DMS114 treated with DMSO at 0.1 percent for 48 hours (cell line): ENCODE measurements at regions not wholly inside any gene's neighbourhood (a gene's known extent, or its start where the extent isn't known, plus 50 kb on each side); places are given as distances from the start of the nearest gene placed in this dataset.

Experiments
- DNase-seq: peaks from one replicate; lab custom pipeline; 2025; ENCODE audit not compliant: unreplicated experiment; lab: John Stamatoyannopoulos, UW

DNA sequence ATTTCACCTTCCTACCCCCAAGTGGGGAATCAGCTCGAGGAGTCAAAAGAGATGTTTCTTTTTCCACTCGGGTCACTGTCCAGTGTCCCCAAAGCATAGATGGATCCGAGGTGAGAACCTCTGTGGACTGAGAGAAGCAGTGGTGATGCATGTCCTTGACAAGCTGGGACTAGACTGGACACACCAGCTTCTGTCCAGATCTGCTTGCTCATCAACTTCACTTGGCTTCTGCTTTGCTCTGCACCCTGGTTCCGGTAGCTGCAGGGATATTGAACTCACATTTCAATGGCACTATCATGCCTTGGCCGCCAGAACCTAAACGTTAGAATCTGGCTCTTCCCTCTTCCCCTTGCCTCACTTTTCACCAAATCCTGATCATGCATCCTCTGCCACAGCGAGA, 50.3 kb upstream of the CXCL12 start:
- DNase-seq = no peak

DNA sequence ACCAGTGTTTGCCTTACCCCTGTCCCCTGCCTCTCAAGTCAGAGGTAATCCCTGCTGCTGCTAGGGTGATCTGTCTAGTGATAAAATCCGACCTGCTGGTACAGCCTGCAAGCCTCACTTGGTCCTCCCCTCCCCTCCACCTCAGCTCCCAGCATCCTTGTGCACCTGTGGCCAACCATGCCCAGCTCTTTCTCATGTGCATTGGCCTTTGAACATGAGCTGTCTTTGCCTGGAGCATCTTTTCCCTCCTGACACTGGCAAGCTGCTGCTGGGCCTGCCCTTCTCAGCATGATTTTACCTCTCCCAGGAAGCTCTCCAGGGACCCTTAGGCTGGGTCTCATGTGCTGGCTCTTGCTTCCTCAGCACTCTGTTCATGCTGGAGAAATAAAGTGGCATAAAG, 51.3 kb upstream of the CXCL12 start:
- DNase-seq = no peak

DNA sequence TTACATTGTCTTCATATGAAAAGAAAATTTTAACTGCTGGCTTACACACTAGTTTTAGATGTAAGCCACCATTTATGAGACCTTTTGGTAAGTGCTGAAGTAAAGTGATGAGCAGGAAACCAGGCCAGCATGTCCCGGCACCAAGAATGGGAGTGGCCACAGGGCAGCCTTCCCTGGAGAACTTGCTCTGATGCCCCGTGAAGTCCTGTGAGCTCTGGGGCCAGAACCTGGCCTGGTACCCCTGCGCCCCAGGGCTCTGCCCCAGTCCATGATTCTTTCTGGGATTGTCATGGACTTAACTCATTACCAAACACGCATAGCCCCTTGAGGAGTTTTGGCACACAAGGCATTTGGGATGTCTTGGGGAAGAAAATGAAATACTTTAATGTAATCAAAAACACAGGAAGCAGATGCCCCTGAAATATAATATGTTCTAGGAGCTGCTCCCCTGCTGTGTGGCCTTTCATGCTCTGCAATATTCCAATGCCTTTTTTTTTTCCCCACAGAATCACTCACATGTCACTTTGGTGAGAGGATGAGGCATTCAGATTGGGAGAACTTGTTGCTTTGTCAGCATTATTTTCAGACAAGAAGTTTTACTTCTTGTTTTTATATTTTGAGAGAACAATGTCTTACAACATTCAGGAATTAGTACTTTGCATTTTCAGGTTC, 53.1 kb upstream of the CXCL12 start:
- no peak for DNase-seq

DNA sequence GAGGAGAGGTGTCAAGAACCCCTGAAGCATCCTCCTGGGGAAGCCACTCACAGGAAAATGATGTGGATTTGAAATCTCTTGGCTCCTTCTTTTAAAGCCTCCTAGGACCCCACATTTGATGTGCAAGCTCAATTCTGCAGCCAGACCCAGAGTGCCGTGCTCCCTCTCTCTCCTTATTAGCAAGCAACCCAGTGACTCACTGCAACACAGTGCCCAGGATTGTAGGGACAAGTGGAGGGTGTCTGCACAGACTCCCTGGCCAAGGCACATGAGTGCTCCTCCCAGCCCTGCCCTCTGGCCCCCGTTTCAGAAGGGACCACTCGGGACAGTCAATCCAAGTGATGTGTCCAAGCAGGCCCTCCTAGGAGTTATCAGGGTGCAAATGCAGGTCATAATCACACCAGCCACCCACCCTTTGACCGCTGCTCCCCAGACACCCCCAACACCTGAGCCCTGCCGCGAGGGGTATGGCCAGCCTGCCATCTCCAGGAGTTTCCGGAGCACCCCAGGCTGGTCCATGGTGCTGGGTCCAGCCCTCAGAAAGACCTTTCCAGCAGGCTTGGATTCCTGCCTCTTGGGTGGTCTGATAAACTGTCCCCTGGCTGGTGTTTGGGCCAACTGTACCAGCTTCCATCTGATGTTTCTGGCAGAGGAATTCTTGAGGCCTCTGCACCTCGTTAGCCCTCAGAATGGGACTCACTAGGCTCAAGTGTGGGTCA, 54.5 kb upstream of the CXCL12 start:
- no peak for DNase-seq

DNA sequence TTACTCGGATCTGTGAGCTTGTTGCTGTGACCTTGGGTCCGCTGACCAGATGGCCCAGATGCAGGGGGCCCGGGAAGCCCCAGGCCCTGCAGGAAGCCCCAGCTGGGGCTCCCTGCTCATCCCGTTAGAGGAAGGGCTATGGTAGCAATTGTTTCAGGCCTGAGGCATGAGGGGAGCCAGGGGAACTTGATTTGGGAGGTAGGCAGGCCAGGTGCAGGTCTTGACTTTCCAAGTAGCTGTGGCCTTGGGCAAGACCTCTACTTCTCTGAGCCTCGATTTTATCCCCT, 55.0 kb upstream of the CXCL12 start:
- no peak for DNase-seq

DNA sequence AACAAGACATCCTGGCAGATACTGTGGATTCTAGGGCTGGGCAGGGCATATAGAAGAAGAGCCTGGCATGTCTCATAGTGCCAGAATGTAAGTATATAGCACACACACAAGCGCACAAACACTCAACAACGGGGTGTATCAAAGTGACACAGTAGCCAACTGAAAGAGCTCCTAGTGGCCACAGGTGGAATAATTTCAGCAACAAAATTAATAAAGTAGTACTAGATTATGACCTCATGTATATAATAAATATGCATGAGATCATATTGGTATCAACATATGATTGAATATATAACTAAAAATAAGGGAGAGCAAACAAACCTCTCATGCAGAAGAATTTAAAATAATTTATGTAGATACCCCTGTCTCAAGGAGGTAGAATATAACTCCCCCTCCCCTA, 72.4 kb upstream of the CXCL12 start:
- DNase-seq = no peak

DNA sequence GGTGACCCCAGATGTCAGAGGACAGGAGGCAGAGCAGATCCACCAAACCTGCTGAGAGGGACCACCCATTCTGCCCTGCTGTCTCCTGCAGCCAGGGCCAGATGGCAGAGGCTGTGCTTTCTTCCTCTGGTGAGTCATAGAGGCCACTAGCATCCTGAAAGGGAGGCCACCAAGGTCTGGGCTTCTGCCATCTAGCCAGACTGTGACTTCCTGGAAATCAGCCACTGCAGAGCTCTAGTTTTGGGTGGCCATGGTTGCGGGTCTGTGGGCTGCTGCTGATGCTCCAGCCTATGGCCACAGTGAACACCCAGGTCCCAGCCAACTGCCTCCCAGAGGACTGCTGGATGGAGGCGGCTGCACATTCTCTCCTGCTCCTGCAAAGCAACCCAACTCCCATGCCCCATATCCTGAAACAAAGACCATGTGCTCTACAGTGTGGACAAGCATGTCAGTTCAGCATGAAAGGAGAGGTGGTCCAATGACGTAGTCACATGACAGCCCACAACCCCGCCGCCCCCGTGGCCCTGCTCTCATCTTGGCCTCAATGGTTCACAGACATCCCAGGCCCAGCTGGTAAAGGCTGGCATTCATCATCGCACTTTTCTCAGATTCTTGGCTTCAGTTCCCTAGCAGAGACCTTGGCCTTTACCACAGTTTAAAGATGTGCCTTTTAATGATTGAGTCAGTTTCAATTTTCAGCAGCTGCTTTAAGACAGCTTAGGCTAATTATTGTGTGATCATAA, 73.9 kb upstream of the CXCL12 start:
- no peak for DNase-seq

DNA sequence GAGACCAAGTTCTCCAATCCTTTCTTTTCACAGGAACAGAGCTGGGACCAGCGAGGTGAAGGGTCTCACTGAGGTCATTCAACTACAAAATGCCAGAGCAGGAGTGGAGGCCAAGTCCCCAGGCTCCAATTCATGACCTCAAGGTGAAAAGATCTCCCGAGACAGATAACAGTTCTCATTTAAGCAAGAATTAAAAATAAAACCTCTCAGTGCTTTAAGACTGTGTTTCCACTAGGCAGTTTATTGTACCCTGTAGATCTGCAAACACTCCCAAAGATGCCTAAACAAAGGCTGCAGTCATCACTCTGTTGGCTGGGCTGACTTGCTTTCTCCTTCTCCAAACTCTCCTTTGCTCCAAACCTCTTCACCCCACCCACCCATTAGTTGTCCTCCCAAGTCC, 74.8 kb upstream of the CXCL12 start:
- no peak for DNase-seq

DNA sequence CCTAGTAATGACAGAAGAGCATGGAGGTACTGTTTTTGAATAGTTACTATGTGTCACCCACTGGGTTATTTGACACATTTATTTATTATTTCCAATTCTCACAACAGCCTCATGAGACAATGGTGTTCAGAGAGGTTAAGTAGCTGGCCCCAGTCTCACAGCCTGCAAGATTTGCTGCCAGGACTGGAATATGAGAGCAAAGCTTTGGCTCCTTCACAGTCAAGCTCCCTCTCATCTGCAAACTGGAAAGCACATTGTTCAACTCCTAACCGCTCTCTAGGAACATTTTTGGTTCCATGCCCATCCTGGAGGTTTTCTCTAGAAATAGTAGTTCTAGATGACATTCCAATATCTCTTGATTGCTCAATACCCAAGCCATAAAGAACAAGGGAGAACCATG, 75.5 kb upstream of the CXCL12 start:
- no peak for DNase-seq

DNA sequence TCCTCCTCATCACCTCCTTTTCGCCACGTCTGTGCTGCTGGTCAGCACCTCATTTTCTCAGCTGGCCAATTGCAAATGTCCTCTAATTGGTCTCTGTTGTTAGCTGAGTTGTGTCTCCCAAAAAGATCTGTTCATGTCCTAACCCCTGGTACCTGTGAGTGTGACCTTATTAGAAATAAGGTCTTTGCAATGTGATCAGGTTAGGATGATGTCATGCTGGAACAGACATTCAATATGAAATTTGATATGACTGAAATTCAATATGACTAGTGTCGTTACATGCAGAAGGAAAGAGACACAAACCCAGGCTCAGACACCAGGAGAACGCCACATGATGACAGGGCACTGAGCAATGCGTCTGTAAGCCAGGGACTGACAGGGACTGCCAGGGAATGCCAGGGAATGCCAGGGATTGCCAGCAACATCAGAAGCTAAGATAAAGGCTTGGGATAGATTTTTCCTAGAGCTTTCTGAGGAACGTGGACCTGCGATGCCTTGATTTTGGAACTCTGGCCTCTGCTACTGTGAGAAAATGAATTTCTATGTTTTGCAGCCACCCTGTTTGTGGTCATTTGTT, 77.5 kb upstream of the CXCL12 start:
- DNase-seq = no peak

DNA sequence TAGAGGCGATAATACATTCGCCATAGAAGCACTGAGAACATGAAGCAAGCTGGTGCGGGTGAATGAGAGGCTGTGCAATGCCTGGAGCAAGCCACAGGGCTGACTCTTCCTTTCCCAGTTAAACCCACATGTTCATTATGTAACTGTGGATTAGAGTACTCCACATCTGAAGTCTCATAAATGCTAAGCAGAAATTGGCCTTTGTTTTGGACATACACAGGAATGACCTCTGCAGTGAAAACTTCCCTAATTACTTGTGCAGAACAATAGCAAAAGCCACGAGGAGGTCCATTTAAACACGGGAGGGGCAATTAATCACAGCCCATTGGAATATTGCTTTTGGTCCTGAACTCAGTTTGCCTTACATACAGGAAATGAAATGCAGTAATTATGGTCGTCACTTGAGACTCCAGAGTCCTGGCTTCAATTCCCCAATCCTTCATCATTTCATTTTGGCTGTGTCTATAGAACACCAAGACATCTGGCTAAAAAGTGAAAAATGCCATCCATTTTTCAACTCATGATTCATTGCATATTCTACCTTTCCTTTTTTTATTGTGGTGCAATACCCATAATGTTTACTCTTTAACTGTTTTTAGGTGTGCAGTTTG, 78.7 kb upstream of the CXCL12 start:
- no peak for DNase-seq

DNA sequence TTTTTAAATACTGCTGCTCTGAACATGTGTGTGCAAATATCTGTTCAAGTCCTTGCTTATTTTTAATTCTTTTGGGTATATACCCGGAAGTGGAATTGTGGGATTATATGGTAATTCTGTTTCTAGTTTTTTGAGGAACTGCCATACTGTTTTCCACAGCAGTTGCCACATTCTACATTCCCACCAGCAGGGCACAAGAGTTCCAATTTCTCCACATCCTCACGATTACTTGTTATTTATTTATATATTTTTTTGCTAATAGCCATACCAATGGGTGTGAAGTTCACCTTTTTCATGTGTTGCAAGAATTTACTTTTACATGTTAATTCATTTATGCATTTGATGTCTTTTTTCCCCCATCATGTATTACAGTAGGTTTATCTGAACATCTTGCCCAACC, 79.6 kb upstream of the CXCL12 start:
- no peak for DNase-seq

DNA sequence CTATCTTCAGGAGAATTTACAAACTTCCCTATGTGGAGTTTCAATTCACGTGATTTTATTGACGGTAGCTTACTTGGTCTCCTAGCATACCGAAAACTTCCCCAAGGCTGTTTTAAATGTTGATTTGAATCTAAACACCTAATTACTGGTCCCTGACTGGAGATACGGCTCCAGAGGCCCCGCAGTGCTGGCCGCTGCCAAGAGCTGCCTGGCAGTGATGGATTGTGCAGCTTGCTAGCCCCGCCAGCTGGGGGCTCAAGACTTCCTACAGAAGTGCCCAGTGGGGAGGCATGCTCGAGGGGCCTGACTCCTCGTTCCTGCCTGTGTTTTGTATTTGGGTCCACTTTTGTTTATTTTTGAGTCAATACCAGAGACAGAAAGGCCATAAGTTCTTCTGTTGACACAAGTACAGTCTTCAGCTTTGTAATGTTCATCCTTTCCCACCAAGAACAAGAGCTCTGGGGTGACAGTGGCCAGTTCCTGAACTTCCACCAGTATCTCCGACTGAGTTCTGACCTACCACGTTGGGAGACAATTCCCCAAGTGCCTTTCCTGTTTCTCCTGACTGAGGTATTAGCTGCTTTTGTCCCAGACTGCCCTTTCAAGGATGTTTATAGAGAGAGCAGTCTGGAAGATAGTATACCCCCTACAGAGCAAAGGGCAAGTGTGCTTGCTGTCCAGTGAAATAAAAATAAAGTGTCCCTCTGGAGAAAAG, 80.7 kb upstream of the CXCL12 start:
- DNase-seq = no peak

DNA sequence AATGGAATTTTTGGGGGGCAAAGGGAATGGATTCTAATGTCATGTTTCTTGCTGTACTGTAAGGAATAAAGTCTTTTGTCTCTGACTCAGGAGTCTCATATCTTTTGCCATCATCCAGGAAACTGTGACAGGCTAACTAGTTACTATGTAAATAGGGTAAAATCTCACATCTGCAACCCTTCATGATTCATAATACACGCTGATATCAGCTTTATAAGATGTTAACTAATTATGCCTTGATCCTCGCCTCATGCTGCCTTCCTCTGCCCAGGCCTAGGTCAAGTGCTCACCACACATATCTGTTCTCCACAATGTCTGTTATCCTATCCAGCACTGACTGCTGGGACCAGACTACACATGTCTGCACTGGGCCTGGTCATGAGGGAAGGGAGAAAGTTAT, 81.3 kb upstream of the CXCL12 start:
- DNase-seq = no peak

DNA sequence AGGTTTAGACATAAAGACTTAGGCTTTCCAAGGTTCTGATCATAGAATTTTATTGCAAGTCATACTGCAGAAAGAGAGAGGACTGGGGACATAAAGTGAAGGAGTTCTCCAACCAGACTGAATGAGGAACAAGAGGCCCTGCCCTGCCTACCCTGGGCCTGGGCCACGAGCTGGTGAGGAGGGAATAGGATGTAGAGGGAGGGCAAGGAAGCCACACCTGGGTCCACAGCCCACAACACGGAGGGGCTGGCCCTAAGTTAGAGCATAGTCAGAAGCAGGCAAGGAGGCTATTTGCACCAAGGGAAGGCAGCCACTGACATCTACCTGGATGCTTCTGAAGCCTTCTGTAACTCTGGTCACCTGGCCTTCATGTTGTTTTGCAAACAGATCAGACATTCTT, 82.2 kb upstream of the CXCL12 start:
- no peak for DNase-seq

DNA sequence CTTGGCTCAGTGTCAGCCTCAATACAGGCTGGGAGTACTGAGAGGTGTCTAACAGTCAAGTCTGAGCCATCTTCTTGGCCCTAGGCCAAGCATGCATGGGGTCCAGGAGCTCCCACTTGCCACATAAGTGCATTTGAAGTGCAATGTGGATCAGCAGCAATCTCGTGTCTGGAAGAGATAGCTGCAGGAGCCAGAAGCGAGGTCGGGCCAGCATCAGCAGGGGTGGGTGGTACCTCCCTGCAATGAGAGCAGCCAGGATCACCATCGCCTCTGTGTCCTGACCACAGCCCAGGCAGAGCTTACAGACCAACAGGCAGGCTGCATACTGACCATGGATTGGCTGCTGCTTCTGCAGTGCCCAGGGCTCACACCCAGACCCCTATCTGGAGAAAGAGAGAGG, 83.0 kb upstream of the CXCL12 start:
- DNase-seq = no peak

DNA sequence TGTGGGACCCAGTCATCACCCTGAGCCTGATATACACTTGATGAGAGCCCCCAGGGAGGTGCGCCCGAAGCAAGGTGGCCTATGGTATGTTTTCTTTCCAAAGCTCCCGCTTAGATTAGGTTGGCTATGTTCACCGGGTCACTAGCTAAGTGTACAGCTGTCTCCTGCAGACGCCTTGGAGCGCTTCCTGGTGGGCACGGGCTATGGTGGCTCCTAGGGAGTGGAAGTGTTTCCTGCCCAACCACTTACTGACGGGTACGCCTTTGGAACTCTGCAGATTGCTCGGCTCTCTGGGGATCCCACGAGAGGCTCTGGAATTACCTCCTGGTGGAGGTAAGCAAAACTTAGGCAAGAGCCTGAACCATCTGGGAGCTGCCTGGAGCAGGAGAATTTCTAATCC, 83.6 kb upstream of the CXCL12 start:
- no peak for DNase-seq

DNA sequence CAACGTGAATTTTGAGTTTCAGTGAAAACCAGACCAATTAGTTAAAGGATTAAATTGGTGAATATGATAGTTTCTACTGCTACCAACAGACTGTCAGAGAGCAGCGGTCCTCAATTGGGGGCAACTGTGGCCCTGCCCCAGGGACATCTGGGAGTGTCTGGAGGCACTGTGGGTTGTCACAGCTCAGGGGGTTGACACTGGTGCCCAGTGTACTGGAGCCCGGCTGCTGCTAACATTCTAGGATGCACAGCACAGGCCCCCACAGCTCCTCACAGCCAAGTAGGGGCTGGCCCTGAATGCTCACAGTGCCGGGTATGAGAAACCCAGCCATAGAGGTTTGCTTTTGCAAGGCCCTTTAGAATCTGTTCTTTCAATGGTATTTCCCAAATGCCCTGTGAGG, 84.1 kb upstream of the CXCL12 start:
- no peak for DNase-seq

DNA sequence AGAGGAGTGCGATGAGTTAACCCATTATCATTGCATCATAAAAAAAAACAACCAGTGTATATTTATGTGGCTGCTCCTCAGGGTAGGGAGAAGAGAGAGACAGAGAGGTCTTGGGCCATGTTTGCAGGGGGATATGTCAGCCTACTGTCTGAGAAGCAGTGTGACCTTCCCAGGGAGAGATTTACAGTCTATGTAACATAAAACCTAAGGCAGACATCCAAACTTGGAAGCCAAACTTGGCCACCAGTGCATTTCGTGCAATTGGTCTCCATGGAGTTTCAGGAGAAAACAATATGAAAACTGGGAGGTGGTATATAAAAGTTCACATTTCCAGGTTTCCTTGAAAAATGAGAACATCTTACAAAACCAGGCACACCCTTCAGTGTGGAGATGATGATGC, 85.9 kb upstream of the CXCL12 start:
- DNase-seq = no peak

DNA sequence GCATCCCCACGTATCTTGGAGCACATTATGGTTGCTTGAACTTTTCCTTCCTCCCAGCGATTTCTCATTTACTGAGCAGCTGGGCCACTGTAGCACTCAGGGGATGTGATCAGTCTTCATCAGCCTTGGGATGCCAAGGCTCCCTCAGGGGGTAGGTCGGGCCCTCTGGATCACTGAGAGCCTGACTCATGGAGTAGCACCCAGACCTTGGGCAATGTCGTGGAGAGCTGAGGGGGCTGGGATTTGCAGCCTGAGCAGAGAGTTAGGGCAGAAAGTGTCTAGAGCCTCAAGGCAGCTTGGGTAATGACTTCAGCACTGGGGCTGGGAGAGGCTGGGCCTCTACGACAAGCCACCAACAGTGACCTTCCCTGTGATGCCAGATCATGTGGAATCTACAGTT, 86.5 kb upstream of the CXCL12 start:
- DNase-seq = no peak

DNA sequence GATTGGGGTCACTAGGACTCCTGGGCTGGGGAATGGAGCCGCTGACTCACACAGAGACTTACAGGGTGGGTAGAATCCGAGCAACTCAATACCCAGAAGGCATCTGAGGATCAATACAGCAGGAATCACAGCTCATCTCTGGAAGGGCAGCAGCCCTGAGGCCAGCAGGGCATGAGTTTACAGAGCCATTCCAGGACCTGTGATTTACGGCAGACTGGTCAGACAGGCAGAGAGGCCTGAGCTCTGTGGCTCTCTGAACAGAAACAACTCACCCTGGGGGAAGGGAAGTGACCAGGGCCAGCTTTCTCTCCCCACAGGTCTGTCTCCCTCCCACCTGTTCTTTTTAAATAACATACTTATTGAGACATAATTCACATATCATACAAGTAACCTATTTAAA, 88.2 kb upstream of the CXCL12 start:
- no peak for DNase-seq
